SK-N-SH (cell line): ENCODE measurements at regions not wholly inside any gene's neighbourhood (a gene's known extent, or its start where the extent isn't known, plus 50 kb on each side); places are given as distances from the start of the nearest gene placed in this dataset.

Experiments used
- CTCF ChIA-PET: fragments of 300-600, 350-600 bp; formaldehyde crosslinking; extraction: SDS; loops from one replicate; lab custom pipeline; 2021; lab: Yijun Ruan, JAX
- POLR2A ChIA-PET: fragments of 350-600 bp; sonication (Branson Sonifier 250); formaldehyde crosslinking; extraction: SDS; loops from one replicate; lab custom pipeline; 2020; ENCODE audit warnings: antibody characterized with exemption, inconsistent platforms; lab: Yijun Ruan, JAX
- DNase-seq: peaks from one replicate; pipeline ENCODE4 v3.0.0; 2012
- H2AFZ ChIP-seq: fragments of 200-600 bp; sonication (generic); 2 replicates; pipeline ENCODE4 v1.8.1; 2016; ENCODE audit warnings: antibody characterized with exemption, mild to moderate bottlenecking, low read depth
- H3F3A ChIP-seq: fragments of 200-600 bp; sonication (generic); replicated peaks from 2 replicates; pipeline ENCODE3; 2016; ENCODE audit warnings: antibody characterized with exemption, mild to moderate bottlenecking; ENCODE audit not compliant: insufficient read depth
- H3K27ac ChIP-seq, 2 experiments: fragments of 200-500 bp in 1 of 2; fragments of 200-600 bp in 1 of 2; sonication (Bioruptor generic) in 1 of 2; sonication (generic), shearing (Covaris generic) in 1 of 2; 2 replicates each; pipeline versions ENCODE4 v1.5.1 to v1.6.1; 2014 to 2016; ENCODE audit warnings: low read depth in 2 of 2, inconsistent platforms in 1 of 2, low read length in 1 of 2, mild to moderate bottlenecking in 1 of 2, mixed read lengths in 1 of 2
- H3K27me3 ChIP-seq: fragments of 200-600 bp; sonication (generic), shearing (Covaris generic); 2 replicates; pipeline ENCODE4 v1.6.1; 2016; ENCODE audit warnings: mixed run types; ENCODE audit not compliant: insufficient read depth
- H3K36me3 ChIP-seq, 2 experiments: fragments of 200-500 bp in 1 of 2; fragments of 200-600 bp in 1 of 2; sonication (Bioruptor generic) in 1 of 2; sonication (generic) in 1 of 2; replicated peaks in 1 of 2; 2 replicates each; pipeline versions ENCODE3 to v1.5.1; 2014 to 2016; ENCODE audit warnings: low read length in 1 of 2, mild to moderate bottlenecking in 1 of 2; ENCODE audit not compliant: insufficient read depth in 2 of 2, control insufficient read depth in 1 of 2
- H3K4me1 ChIP-seq, 2 experiments: fragments of 200-500 bp in 1 of 2; fragments of 200-600 bp in 1 of 2; sonication (Bioruptor generic) in 1 of 2; sonication (generic), shearing (Covaris generic) in 1 of 2; 2 replicates each; pipeline versions ENCODE4 v1.5.1 to v1.6.1; 2014 to 2016; ENCODE audit warnings: low read depth in 1 of 2, low read length in 1 of 2, mixed run types in 1 of 2; ENCODE audit not compliant: insufficient read depth in 2 of 2, control insufficient read depth in 1 of 2
- H3K4me2 ChIP-seq: fragments of 200-600 bp; sonication (generic), shearing (Covaris generic); 2 replicates; pipeline ENCODE4 v1.6.1; 2017; ENCODE audit warnings: mixed run types
- H3K4me3 ChIP-seq, 2 experiments: fragments of 200-500 bp in 1 of 2; fragments of 200-600 bp in 1 of 2; sonication (Bioruptor generic) in 1 of 2; sonication (generic), shearing (Covaris generic) in 1 of 2; 2 replicates each; pipeline versions ENCODE4 v1.5.1 to v1.8.1; 2014 to 2016; ENCODE audit warnings: low read depth in 2 of 2, inconsistent platforms in 1 of 2, low read length in 1 of 2, mild to moderate bottlenecking in 1 of 2, mixed read lengths in 1 of 2, moderate library complexity in 1 of 2
- H3K79me2 ChIP-seq: fragments of 200-600 bp; sonication (generic); 2 replicates; pipeline ENCODE4 v1.8.1; 2017; ENCODE audit warnings: mild to moderate bottlenecking; ENCODE audit not compliant: insufficient read depth
- H3K9ac ChIP-seq: fragments of 200-600 bp; sonication (generic); 2 replicates; pipeline ENCODE4 v1.6.1; 2017; ENCODE audit warnings: mixed run types
- H3K9me2 ChIP-seq: fragments of 200-600 bp; sonication (generic); 2 replicates; pipeline ENCODE4 v1.6.1; 2017; ENCODE audit warnings: mixed run types
- H3K9me3 ChIP-seq: fragments of 200-600 bp; sonication (generic); 2 replicates; pipeline ENCODE4 v1.6.1; 2017; ENCODE audit warnings: mixed run types, mild to moderate bottlenecking, moderate library complexity
- H4K20me1 ChIP-seq: fragments of 200-600 bp; sonication (generic); 2 replicates; pipeline ENCODE4 v1.6.1; 2017; ENCODE audit warnings: mild to moderate bottlenecking, mixed run types; ENCODE audit not compliant: insufficient read depth
- CTCF ChIP-seq: fragments of 200-600 bp; sonication (generic); IDR thresholded peaks from 2 replicates; pipeline ENCODE4 v1.6.1; 2017; ENCODE audit warnings: antibody characterized with exemption, mild to moderate bottlenecking, moderate library complexity
- ELF1 ChIP-seq: IDR thresholded peaks from 2 replicates; pipeline ENCODE4 v1.4.0; 2012
- EZH2phosphoT487 ChIP-seq: fragments of 200-600 bp; sonication (generic); IDR thresholded peaks from 2 replicates; pipeline ENCODE4 v1.6.1; 2017; ENCODE audit warnings: low read depth, mixed run types, mild to moderate bottlenecking, antibody characterized with exemption, moderate library complexity, borderline replicate concordance
- GATA2 ChIP-seq: sonication (generic); formaldehyde crosslinking; IDR thresholded peaks from 2 replicates; pipeline ENCODE4 v1.5.0; 2020; ENCODE audit warnings: mild to moderate bottlenecking, missing genetic modification reagents
- JUND ChIP-seq: IDR thresholded peaks from 2 replicates; pipeline ENCODE4 v1.4.0; 2012
- NRF1 ChIP-seq: IDR thresholded peaks from 2 replicates; pipeline ENCODE4 v1.6.1; 2012; ENCODE audit warnings: low read depth, mild to moderate bottlenecking, low read length
- POLR2AphosphoS5 ChIP-seq: IDR thresholded peaks from 2 replicates; pipeline ENCODE4 v1.6.1; 2012; ENCODE audit warnings: low read depth, low read length
- RAD21 ChIP-seq: IDR thresholded peaks from 2 replicates; pipeline ENCODE4 v1.6.1; 2012; ENCODE audit warnings: mild to moderate bottlenecking, low read length
- RFX5 ChIP-seq: IDR thresholded peaks from 2 replicates; pipeline ENCODE4 v1.6.1; 2012; ENCODE audit warnings: mild to moderate bottlenecking, improper control_type of control experiment, low read length
- TCF12 ChIP-seq: IDR thresholded peaks from 2 replicates; pipeline ENCODE4 v1.4.0; 2012
- YY1 ChIP-seq: IDR thresholded peaks from 2 replicates; pipeline ENCODE4 v1.4.0; 2012; ENCODE audit warnings: low read depth, mild to moderate bottlenecking
- ZBTB33 ChIP-seq: IDR thresholded peaks from 2 replicates; pipeline ENCODE4 v1.4.0; 2012; ENCODE audit warnings: low read depth, borderline replicate concordance
- WGBS: methylation state at CpG from one replicate; pipeline ENCODE4 v1.1.6; 2017; ENCODE audit warnings: low lambda C conversion rate; 5-methylcytosine and 5-hydroxymethylcytosine counted together

- POLR2A ChIA-PET = no interaction called here
- H3K4me1 ChIP-seq = no peaks in the 10 kb centered on the region
- no peaks in the 10 kb centered on the region for H3K9me3 ChIP-seq
- H3K79me2 ChIP-seq = no peaks in the 10 kb centered on the region
- no peak overlapping the region; a peak in 2 of 4 replicates for H3K4me3 ChIP-seq
- H3K27ac ChIP-seq = no peak overlapping the region
- CTCF ChIA-PET = no interaction called here
- H3K36me3 ChIP-seq = no peaks in the 10 kb centered on the region
- H4K20me1 ChIP-seq = no peaks in the 10 kb centered on the region
- 12% methylated on average over 3 of the region's 3 CpGs for WGBS
- H3K9ac ChIP-seq = no peak overlapping the region
- no peak for DNase-seq
- no peak overlapping the region for H3K4me2 ChIP-seq
- H3K9me2 ChIP-seq = no peaks in the 10 kb centered on the region
- H2AFZ ChIP-seq = no peak overlapping the region
- no peaks in the 10 kb centered on the region for H3F3A ChIP-seq
- H3K27me3 ChIP-seq = no peaks in the 10 kb centered on the region
- TF ChIP-seq JUND = no peak
- no peak for TF ChIP-seq NRF1
- TF ChIP-seq POLR2AphosphoS5 = no peak
- TF ChIP-seq YY1 = no peak
- TF ChIP-seq, all 33 proteins: peak for 0
Observed at GRCh38 chr4:58940167-58940566, 1830.0 kb upstream of the IGFBP7 start.

GRCh38 chr4:58941286-58941685 is 1831.1 kb upstream of the IGFBP7 start:
- ChIA-PET POLR2A (no interaction called here), CTCF (no interaction called here)
- Histone ChIP-seq H2AFZ (no peak overlapping the region), H3K9me3 (no peaks in the 10 kb centered on the region), H3K36me3 (no peaks in the 10 kb centered on the region), H3K27me3 (no peaks in the 10 kb centered on the region), H3K4me1 (no peaks in the 10 kb centered on the region), H3K79me2 (no peaks in the 10 kb centered on the region), H3K9me2 (no peaks in the 10 kb centered on the region), H3K4me2 (no peak overlapping the region), H3F3A (no peaks in the 10 kb centered on the region), H3K4me3 (no peak overlapping the region), H4K20me1 (no peaks in the 10 kb centered on the region), H3K27ac (no peak overlapping the region), H3K9ac (no peak overlapping the region)
- 10% methylated on average over 1 of the region's 1 CpG for WGBS
- TF ChIP-seq ZBTB33 = no peak
- no peak for TF ChIP-seq CTCF
- TF ChIP-seq RAD21 = no peak
- no peak for TF ChIP-seq TCF12
- no peak for TF ChIP-seq RFX5
- no peak for TF ChIP-seq JUND
- no peak for TF ChIP-seq ELF1
- no peak for TF ChIP-seq GATA2 (CRISPR knock-in tag)
- no peak for TF ChIP-seq EZH2phosphoT487
- no peak for DNase-seq
